ENCODE measurements at regions not wholly inside any gene's neighbourhood (a gene's known extent, or its start where the extent isn't known, plus 50 kb on each side); places are given as distances from the start of the nearest gene placed in this dataset.

DNA sequence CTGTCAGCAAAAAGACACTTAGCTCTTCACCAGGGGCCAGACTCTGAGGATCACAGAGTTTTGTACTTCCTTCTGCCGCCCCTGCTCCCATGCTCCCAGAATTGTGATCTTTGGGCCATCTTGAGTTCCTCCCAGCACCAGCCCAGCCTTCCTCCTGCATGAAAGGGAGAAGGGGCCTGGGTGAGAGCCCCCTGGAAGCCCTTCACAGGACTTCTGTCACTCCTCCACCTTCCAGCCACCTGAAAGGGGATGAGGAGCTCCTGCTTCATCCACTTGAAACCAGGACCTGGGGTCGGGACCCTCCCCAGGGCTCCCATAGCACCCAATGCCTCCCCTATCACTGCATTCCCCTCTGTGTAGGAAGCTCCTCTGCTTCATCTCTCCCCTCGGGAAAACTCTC, 174.2 kb downstream of the BUD13 start:
- no peak for DNase-seq (ENCODE audit: low read depth)

DNA sequence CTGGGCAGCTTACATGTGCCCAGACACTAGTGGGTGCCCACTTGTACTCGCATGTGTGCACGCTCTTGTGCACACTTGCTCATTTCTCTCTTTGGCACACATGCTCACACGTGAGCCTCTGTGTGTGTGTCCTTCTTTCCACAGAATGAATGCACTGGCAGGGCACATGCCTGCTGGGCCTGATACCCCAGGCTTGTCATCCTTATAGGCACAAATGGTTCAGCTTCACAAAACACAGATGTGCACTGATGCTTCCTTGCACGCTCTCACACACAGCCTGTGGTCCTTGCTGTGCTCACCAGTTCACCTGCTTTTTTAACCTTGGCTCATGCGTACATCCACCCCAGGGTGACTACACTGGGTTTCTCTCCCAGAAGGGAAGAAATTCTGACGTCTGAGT, 174.8 kb downstream of the BUD13 start:
- no peak for DNase-seq (ENCODE audit: low read depth)

- DNase-seq (ENCODE audit: low read depth), result no peak
Measured at GRCh38 chr11:116596346-116597260, 176.2 kb downstream of the BUD13 start.

- DNase-seq (ENCODE audit: low read depth), result no peak
Measured at GRCh38 chr11:116595305-116595880, 177.4 kb downstream of the BUD13 start.

- DNase-seq (ENCODE audit: low read depth), result no peak
Measured at GRCh38 chr11:116590844-116591570, 181.8 kb downstream of the BUD13 start.

DNA sequence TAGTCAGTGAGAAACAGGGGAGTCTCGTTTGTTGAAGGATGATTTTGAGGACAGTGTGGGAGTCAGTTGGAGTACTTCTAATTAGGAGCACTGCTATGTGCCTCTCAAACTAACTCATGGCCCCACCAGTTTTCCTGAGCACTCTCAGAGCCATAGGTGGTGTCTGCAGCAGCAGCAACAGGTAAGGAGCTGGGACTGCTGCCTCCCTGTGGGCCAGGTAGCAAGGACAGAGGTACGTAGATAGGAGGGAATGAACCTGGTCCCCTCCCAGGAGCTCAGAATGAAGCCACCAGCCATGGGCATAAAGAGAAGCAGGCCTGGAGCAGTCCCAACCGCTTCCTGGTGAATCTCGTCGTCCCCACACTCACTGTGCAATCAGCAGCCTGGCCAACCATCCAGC, 183.4 kb downstream of the BUD13 start:
- DNase-seq (ENCODE audit: low read depth), result no peak

GRCh38 chr11:116586392-116586791, 186.4 kb downstream of the BUD13 start:
- no peak for DNase-seq (ENCODE audit: low read depth)

DNA sequence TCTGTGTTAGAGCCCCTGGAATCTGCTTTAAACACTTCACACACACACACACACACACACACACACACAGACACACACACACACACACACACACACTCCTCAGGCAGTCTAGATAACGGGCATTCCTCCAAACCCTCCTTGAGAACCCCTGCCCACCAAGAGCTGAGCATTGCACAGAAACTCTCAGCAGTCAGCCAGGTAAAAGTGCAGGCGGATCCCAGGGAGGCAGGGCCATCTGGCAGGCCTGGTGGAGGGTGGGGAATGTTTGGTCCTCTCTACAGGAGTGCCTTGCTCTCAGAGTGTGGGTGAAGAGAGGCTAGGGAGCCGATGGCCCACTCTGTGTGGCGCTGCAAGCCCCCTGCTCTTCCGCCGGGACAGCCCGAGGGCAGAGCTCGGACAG, 190.2 kb downstream of the BUD13 start:
- no peak for DNase-seq (ENCODE audit: low read depth)

GRCh38 chr11:116581349-116581748, 191.4 kb downstream of the BUD13 start:
- DNase-seq (ENCODE audit: low read depth), result no peak

DNA sequence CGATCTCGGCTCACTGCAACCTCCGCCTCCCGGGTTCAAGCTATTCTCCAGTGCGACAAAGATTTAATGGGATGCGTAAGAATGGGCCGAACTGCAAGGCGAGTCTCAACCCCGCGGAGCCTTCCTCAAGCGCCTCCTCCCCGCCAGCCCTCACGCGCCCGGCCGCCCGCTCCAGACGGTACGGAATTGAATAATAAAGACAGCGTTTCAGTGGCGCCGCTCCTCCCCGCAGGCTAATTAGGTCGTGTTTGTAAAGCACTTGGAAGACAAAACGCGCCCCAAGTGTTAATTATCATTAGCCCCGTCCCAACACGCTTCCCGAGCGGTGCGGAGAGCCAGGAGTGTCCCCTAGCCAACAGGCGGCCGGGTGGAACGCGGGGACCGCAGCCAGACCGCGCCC, 192.0 kb downstream of the BUD13 start:
- no peak for DNase-seq (ENCODE audit: low read depth)

- no peak for DNase-seq (ENCODE audit: low read depth)
Measured at GRCh38 chr11:116579857-116580727, 192.7 kb downstream of the BUD13 start.

GRCh38 chr11:116579031-116579653, 193.6 kb downstream of the BUD13 start:
- DNase-seq (ENCODE audit: low read depth), result no peak

GRCh38 chr11:116577956-116578355, 194.8 kb downstream of the BUD13 start:
- no peak for DNase-seq (ENCODE audit: low read depth)

- DNase-seq (ENCODE audit: low read depth), result no peak
Measured at GRCh38 chr11:116577273-116577672, 195.5 kb downstream of the BUD13 start.

GRCh38 chr11:116576526-116576925, 196.3 kb downstream of the BUD13 start:
- no peak for DNase-seq (ENCODE audit: low read depth)

- no peak for DNase-seq (ENCODE audit: low read depth)
Measured at GRCh38 chr11:116567721-116568242, 205.0 kb downstream of the BUD13 start.

- no peak for DNase-seq (ENCODE audit: low read depth)
Measured at GRCh38 chr11:116563712-116564047, 209.1 kb downstream of the BUD13 start.

- DNase-seq (ENCODE audit: low read depth), result no peak
Measured at GRCh38 chr11:116563028-116563711, 209.6 kb downstream of the BUD13 start.

GRCh38 chr11:116560589-116560988, 212.2 kb downstream of the BUD13 start:
- no peak for DNase-seq (ENCODE audit: low read depth)

DNA sequence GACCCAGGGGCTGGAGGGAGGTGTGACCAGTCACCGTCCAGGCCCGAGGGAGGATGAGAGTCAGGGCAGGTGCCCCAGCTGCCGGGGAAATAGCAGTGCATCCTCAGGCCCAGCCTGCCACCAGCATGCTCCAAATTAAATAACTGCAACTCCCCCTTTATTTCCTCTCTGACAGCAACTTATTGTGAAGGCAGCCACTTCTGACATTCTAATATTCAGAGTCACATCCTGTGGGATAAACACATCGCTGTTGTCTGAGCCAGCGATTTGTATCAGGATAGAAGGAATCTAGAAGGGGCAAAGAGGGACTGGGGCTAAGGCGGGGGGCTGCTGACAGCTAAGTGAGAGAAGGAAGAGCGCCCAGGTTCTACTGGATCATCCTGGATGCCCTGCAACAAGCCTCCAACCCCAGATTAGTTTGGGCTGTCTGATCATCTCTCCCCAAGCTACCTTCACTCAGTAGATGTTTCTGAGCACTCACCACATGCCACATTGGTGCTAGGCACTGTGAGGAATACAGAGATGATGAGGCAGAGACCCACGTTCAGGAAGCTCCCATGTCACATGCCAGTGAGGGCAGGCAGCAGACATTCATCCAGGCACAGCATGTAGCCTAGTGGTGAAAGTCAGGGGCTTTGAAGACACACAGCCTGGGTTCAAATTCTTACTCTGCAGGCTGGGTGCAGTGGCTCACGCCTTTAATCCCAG, 214.1 kb downstream of the BUD13 start:
- no peak for DNase-seq (ENCODE audit: low read depth)

Measured in activated T-cell treated with anti-CD3 and anti-CD28 coated beads for 24 hours (primary cell).